Right atrium auricular region (tissue), 2 donors: ENCODE measurements at regions not wholly inside any gene's neighbourhood (a gene's known extent, or its start where the extent isn't known, plus 50 kb on each side); places are given as distances from the start of the nearest gene placed in this dataset.

Experiments
- DNase-seq: peaks from one replicate; pipeline ENCODE4 v3.0.0-alpha.2; 2019; ENCODE audit warnings: low spot score
- H3K27ac ChIP-seq, 2 donors: fragments of 200-600 bp; sonication (generic); 1 replicate in 1 of 2; 2 replicates in 1 of 2; pipeline ENCODE4 v1.5.1; 2016 to 2019
- H3K27me3 ChIP-seq, 2 donors: fragments of 200-600 bp; sonication (generic); one replicate each; pipeline versions ENCODE4 v1.5.1 to v1.6.0; 2017 to 2019
- H3K36me3 ChIP-seq: fragments of 200-600 bp; sonication (generic); one replicate; pipeline ENCODE4 v1.5.1; 2016
- H3K4me1 ChIP-seq, 2 donors: fragments of 200-600 bp; sonication (generic); one replicate each; pipeline versions ENCODE4 v1.5.1 to v1.6.0; 2017 to 2019
- H3K4me3 ChIP-seq, 2 donors: fragments of 200-600 bp; sonication (generic); 1 replicate in 1 of 2; 2 replicates in 1 of 2; pipeline ENCODE4 v1.5.1; 2017 to 2019; ENCODE audit warnings: mild to moderate bottlenecking in 1 of 2, moderate library complexity in 1 of 2
- H3K9me3 ChIP-seq, 2 donors: fragments of 200-600 bp; sonication (generic); one replicate each; pipeline ENCODE4 v1.5.1; 2019
- CTCF ChIP-seq, 2 donors: fragments of 200-600 bp; sonication (generic); IDR thresholded peaks; one replicate each; pipeline ENCODE4 v1.5.1; 2019; ENCODE audit warnings: antibody characterized with exemption in 2 of 2

GRCh38 chr10:60450291-60450690 is 60.6 kb upstream of the ANK3 start:
- peaks cover 0 to 22% of the 10 kb centered on the region in 2 donors for H3K4me1 ChIP-seq
- no peak for DNase-seq
- no peak overlapping the region for H3K4me3 ChIP-seq

DNA sequence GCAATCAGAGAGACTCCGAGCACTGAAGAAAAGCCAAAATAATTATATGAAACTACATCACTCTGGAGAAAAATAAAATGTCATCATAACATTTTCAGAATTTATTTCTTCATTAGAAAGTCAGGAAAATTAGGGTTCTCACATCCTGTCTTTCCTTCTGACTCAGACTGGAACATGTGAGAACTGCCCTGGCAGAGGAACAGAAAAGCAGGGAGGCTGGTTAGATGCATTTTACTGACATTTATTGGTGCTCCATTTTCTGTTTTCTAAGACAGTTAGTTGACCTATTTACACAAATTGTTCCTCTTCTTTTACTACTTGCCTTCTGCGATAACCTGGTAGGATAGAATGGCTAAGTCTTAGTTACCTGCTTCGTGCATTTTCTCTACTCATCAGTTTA is 58.6 kb upstream of the ANK3 start:
- no peak overlapping the region for H3K27ac ChIP-seq
- H3K9me3 ChIP-seq = no peaks in the 10 kb centered on the region
- DNase-seq = no peak
- H3K36me3 ChIP-seq = no peaks in the 10 kb centered on the region
- no peak for TF ChIP-seq CTCF (IDR thresholded peaks at IDR 0.05)
- peaks cover 0 to 18% of the 10 kb centered on the region in 2 donors for H3K4me1 ChIP-seq
- no peak overlapping the region for H3K4me3 ChIP-seq
- no peaks in the 10 kb centered on the region for H3K27me3 ChIP-seq

More at GRCh38 chr10:60450291-60450690, 60.6 kb upstream of the ANK3 start:
- no peak overlapping the region for H3K27ac ChIP-seq
- no peaks in the 10 kb centered on the region for H3K36me3 ChIP-seq
- H3K27me3 ChIP-seq = no peaks in the 10 kb centered on the region
- H3K9me3 ChIP-seq = no peaks in the 10 kb centered on the region
- TF ChIP-seq CTCF (IDR thresholded peaks at IDR 0.05) = no peak

GRCh38 chr10:60446851-60447250 is 57.2 kb upstream of the ANK3 start:
- TF ChIP-seq CTCF (IDR thresholded peaks at IDR 0.05) = no peak
- no peaks in the 10 kb centered on the region for H3K36me3 ChIP-seq
- peak overlapping the region in 1 of 2 donors; percentile 25 for H3K27ac ChIP-seq
- no peaks in the 10 kb centered on the region for H3K9me3 ChIP-seq
- no peak for DNase-seq
- H3K27me3 ChIP-seq = no peaks in the 10 kb centered on the region
- peaks cover 0 to 18% of the 10 kb centered on the region in 2 donors for H3K4me1 ChIP-seq
- H3K4me3 ChIP-seq = no peak overlapping the region

GRCh38 chr10:60446070-60446833 is 56.6 kb upstream of the ANK3 start:
- no peak for DNase-seq
- Histone ChIP-seq H3K27me3 (no peaks in the 10 kb centered on the region), H3K27ac (peak overlapping the region in 1 of 2 donors; percentile 25), H3K4me3 (no peak overlapping the region), H3K36me3 (no peaks in the 10 kb centered on the region), H3K9me3 (no peaks in the 10 kb centered on the region), H3K4me1 (peaks cover 0 to 18% of the 10 kb centered on the region in 2 donors)
- TF ChIP-seq CTCF (IDR thresholded peaks at IDR 0.05) = no peak

DNA sequence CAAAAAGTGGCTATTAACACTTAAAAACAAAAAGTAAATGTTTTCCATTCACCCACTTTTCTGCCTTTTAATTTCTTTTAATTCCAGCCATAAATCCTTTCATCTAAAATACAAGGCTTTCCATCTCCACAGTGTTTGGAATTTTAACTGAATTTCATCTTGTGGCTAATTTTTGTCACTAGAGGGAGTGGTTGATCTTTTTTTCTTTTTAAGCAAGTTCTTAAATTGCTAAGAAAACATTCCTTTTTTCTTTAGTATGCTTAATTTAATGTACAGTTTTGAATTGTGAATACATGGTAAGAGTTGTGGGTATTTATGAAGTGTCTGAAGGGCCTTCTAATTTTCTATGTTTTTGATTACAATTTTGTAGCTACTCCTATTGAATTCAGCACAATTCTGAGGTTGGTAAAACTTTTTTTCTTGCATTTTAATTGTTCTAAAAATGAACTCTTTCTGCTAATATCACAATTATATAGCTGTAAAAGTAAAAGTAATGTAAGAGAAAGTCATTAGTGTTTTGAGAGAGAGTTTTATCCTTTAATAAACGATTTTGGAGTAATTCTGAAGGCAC is 54.9 kb upstream of the ANK3 start:
- Histone ChIP-seq H3K4me1 (peaks cover 0 to 18% of the 10 kb centered on the region in 2 donors), H3K36me3 (no peaks in the 10 kb centered on the region)
- TF ChIP-seq CTCF (IDR thresholded peaks at IDR 0.05) = peak; percentile 11 to 73

More for the DNA sequence above, 54.9 kb upstream of the ANK3 start:
- no peak for DNase-seq
- no peaks in the 10 kb centered on the region for H3K27me3 ChIP-seq
- no peaks in the 10 kb centered on the region for H3K9me3 ChIP-seq
- H3K4me3 ChIP-seq = no peak overlapping the region
- H3K27ac ChIP-seq = no peak overlapping the region
